ENCODE measurements at regions not wholly inside any gene's neighbourhood (a gene's known extent, or its start where the extent isn't known, plus 50 kb on each side); places are given as distances from the start of the nearest gene placed in this dataset.

DNA sequence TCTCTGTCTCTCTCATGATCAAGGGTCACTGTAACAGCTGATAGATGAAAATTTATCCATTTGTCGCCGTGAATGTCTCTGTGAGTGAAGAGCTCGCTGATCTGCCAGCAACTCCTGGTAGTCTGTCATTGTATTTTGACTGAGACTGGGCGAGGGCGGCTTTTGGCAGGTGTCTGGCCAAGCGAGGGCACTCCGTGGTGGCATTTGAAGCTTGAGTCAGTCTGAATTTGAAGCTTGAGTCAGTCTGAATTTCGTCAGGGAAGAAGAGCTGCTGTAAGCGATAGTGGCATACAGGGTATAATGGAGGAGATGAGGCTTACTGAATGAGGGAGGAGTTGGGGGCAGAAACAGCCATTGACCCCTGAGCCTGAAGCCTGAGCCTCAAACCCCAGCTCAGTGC is 56.8 kb upstream of the FAM181A start:
- H3K4me3 Mint-ChIP-seq, result no peak overlapping the region
- H3K36me3 Mint-ChIP-seq, result no peaks in the 10 kb centered on the region
- H3K27me3 Mint-ChIP-seq, result peaks cover 20% of the 10 kb centered on the region
- ChIA-PET POLR2A (no interaction called here), CTCF (no interaction called here)
- intact Hi-C loops (cut with micrococcal nuclease), result no loop called here
- no peak overlapping the region for H3K27ac Mint-ChIP-seq
- no peak for DNase-seq
- H3K4me1 Mint-ChIP-seq (ENCODE audit: low read depth), result no peaks in the 10 kb centered on the region
- peaks cover 6% of the 10 kb centered on the region for H3K9me3 Mint-ChIP-seq

- H3K9me3 Mint-ChIP-seq, result peaks cover 6% of the 10 kb centered on the region
- H3K27me3 Mint-ChIP-seq, result peaks cover 20% of the 10 kb centered on the region
- H3K4me3 Mint-ChIP-seq, result no peak overlapping the region
- DNase-seq, result no peak
- no peak overlapping the region for H3K27ac Mint-ChIP-seq
- POLR2A ChIA-PET, result no interaction called here
- no peaks in the 10 kb centered on the region for H3K4me1 Mint-ChIP-seq (ENCODE audit: low read depth)
- intact Hi-C loops (cut with micrococcal nuclease), result no loop called here
- H3K36me3 Mint-ChIP-seq, result no peaks in the 10 kb centered on the region
- CTCF ChIA-PET, result no interaction called here
Observed at GRCh38 chr14:93869427-93869826, 57.7 kb upstream of the FAM181A start.

GRCh38 chr14:93868165-93868564 is 59.0 kb upstream of the FAM181A start:
- Mint-ChIP-seq H3K27ac (no peak overlapping the region), H3K27me3 (peaks cover 16% of the 10 kb centered on the region), H3K9me3 (no peaks in the 10 kb centered on the region), H3K4me3 (no peak overlapping the region), H3K4me1 (ENCODE audit: low read depth) (no peaks in the 10 kb centered on the region), H3K36me3 (no peaks in the 10 kb centered on the region)
- ChIA-PET CTCF (interaction anchor here (0.9 kb wide), 1 partner anchor 129 kb away, joined by 4 read pairs; no protein-coding TSS in a partner anchor), POLR2A (no interaction called here)
- intact Hi-C loops (cut with micrococcal nuclease), result no loop called here
- no peak for DNase-seq

DNA sequence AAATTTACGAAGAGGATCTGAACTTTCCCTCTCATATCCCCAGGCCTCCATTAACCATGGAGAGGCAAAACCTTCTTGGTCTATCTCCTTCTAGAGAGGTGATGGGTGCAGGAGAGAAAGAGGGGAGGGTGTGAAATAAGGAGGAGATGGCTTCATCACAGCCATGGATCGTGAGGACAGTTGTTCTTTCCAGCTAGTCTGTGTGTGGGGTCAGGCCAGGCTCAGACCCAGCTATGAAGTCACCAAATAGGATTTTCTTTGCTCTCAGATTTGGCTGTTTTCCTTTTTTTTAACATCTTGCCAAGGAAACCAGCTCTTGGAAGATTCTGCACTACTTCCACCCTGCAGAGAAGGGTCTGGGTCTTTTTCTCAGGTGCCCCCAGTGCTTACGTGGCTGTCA is 64.9 kb upstream of the FAM181A start:
- DNase-seq, result no peak
- no peaks in the 10 kb centered on the region for H3K4me1 Mint-ChIP-seq (ENCODE audit: low read depth)
- no peaks in the 10 kb centered on the region for H3K9me3 Mint-ChIP-seq
- intact Hi-C loops (cut with micrococcal nuclease), result no loop called here
- H3K27ac Mint-ChIP-seq, result no peak overlapping the region
- H3K36me3 Mint-ChIP-seq, result no peaks in the 10 kb centered on the region
- ChIA-PET POLR2A (no interaction called here), CTCF (no interaction called here)
- peaks cover 10% of the 10 kb centered on the region for H3K27me3 Mint-ChIP-seq
- no peak overlapping the region for H3K4me3 Mint-ChIP-seq

DNA sequence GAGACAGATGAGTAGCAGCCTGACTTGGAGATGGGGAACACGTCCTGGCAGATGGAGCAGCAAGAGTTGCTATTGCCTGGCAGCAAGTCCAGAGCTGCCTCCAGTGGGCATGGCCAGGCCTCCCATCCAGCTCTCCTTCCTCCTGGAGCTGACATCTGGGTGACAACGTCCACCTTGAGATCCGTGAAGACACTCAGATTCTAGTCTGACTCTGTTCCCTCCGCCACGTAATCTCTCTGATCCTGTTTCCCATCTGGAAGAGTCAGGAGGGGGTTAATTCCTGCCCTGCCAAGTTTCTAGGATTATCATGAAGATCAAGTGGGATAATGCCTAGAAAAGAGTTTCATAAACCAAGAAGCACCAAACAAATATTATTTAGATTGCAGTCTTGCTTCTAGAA is 65.3 kb upstream of the FAM181A start:
- Mint-ChIP-seq H3K27ac (no peak overlapping the region), H3K36me3 (no peaks in the 10 kb centered on the region), H3K27me3 (peaks cover 10% of the 10 kb centered on the region), H3K9me3 (no peaks in the 10 kb centered on the region), H3K4me1 (ENCODE audit: low read depth) (no peaks in the 10 kb centered on the region), H3K4me3 (no peak overlapping the region)
- intact Hi-C loops (cut with micrococcal nuclease), result no loop called here
- POLR2A ChIA-PET, result no interaction called here
- CTCF ChIA-PET, result no interaction called here
- no peak for DNase-seq

- intact Hi-C loops (cut with micrococcal nuclease), result no loop called here
- Mint-ChIP-seq H3K36me3 (no peaks in the 10 kb centered on the region), H3K4me3 (no peak overlapping the region), H3K27me3 (peaks cover 7% of the 10 kb centered on the region), H3K4me1 (ENCODE audit: low read depth) (no peaks in the 10 kb centered on the region), H3K27ac (no peak overlapping the region), H3K9me3 (no peaks in the 10 kb centered on the region)
- ChIA-PET CTCF (no interaction called here), POLR2A (no interaction called here)
- DNase-seq, result no peak
Observed at GRCh38 chr14:93859957-93860356, 67.2 kb upstream of the FAM181A start.

- ChIA-PET CTCF (no interaction called here), POLR2A (no interaction called here)
- Mint-ChIP-seq H3K27ac (no peak overlapping the region), H3K36me3 (no peaks in the 10 kb centered on the region), H3K4me3 (no peak overlapping the region), H3K27me3 (peaks cover 7% of the 10 kb centered on the region), H3K4me1 (ENCODE audit: low read depth) (no peaks in the 10 kb centered on the region), H3K9me3 (no peaks in the 10 kb centered on the region)
- no peak for DNase-seq
- intact Hi-C loops (cut with micrococcal nuclease), result no loop called here
Observed at GRCh38 chr14:93858896-93859295, 68.2 kb upstream of the FAM181A start.

GRCh38 chr14:93857500-93858283 is 69.4 kb upstream of the PRIMA1 start:
- DNase-seq, result no peak
- intact Hi-C loops (cut with micrococcal nuclease), result no loop called here
- CTCF ChIA-PET, result interaction anchor here (0.6 kb wide), 1 partner anchor 570 kb away, joined by 3 read pairs; no protein-coding TSS in a partner anchor
- no peak overlapping the region for H3K4me3 Mint-ChIP-seq
- H3K9me3 Mint-ChIP-seq, result no peaks in the 10 kb centered on the region
- H3K27me3 Mint-ChIP-seq, result peaks cover 7% of the 10 kb centered on the region
- POLR2A ChIA-PET, result no interaction called here
- H3K36me3 Mint-ChIP-seq, result no peaks in the 10 kb centered on the region
- H3K4me1 Mint-ChIP-seq (ENCODE audit: low read depth), result no peaks in the 10 kb centered on the region
- H3K27ac Mint-ChIP-seq, result no peak overlapping the region

GRCh38 chr14:93857081-93857480 is 68.8 kb upstream of the PRIMA1 start:
- Mint-ChIP-seq H3K36me3 (no peaks in the 10 kb centered on the region), H3K27me3 (peaks cover 12% of the 10 kb centered on the region), H3K27ac (no peak overlapping the region), H3K4me3 (no peak overlapping the region), H3K9me3 (no peaks in the 10 kb centered on the region), H3K4me1 (ENCODE audit: low read depth) (no peaks in the 10 kb centered on the region)
- intact Hi-C loops (cut with micrococcal nuclease), result no loop called here
- no peak for DNase-seq
- POLR2A ChIA-PET, result no interaction called here
- CTCF ChIA-PET, result interaction anchor here (0.6 kb wide), 1 partner anchor 569 kb away, joined by 3 read pairs; no protein-coding TSS in a partner anchor

DNA sequence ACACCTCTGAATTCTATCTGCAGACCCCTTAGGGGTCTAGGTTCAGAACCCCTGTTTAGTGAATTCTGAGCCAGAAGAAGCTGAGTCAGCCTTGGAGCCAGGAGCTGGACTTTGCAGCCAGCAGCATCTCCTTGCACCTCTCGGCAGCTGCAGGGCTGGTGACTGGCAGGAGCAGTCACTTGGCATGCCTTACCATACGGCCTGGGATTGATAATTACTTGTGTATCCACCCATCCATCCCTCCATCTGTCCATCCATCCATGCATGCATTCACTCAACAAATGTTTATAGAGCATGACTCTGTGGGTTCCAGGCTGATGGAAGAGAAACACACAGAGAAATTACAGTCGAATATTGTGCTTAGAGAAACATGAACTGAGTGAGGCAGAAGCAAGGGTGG is 67.5 kb upstream of the PRIMA1 start:
- no peaks in the 10 kb centered on the region for H3K9me3 Mint-ChIP-seq
- H3K27me3 Mint-ChIP-seq, result peaks cover 13% of the 10 kb centered on the region
- CTCF ChIA-PET, result no interaction called here

GRCh38 chr14:93847473-93847872 is 59.2 kb upstream of the PRIMA1 start:
- no peak for DNase-seq
- Mint-ChIP-seq H3K9me3 (no peaks in the 10 kb centered on the region), H3K27me3 (peaks cover 11% of the 10 kb centered on the region), H3K4me1 (ENCODE audit: low read depth) (no peaks in the 10 kb centered on the region), H3K4me3 (no peak overlapping the region), H3K36me3 (no peaks in the 10 kb centered on the region), H3K27ac (no peak overlapping the region)
- CTCF ChIA-PET, result interaction anchor here (0.6 kb wide), 1 partner anchor 311 kb away, joined by 3 read pairs; no protein-coding TSS in a partner anchor
- POLR2A ChIA-PET, result no interaction called here
- intact Hi-C loops (cut with micrococcal nuclease), result no loop called here

More for the DNA sequence above, 67.5 kb upstream of the PRIMA1 start:
- DNase-seq, result no peak
- POLR2A ChIA-PET, result no interaction called here
- H3K4me1 Mint-ChIP-seq (ENCODE audit: low read depth), result no peaks in the 10 kb centered on the region
- H3K27ac Mint-ChIP-seq, result no peak overlapping the region
- no peak overlapping the region for H3K4me3 Mint-ChIP-seq
- H3K36me3 Mint-ChIP-seq, result no peaks in the 10 kb centered on the region
- intact Hi-C loops (cut with micrococcal nuclease), result no loop called here

- no peak overlapping the region for H3K4me3 Mint-ChIP-seq
- peaks cover 6% of the 10 kb centered on the region for H3K9me3 Mint-ChIP-seq
- peaks cover 5% of the 10 kb centered on the region for H3K4me1 Mint-ChIP-seq (ENCODE audit: low read depth)
- no peak overlapping the region for H3K27ac Mint-ChIP-seq
- ChIA-PET CTCF (no interaction called here), POLR2A (no interaction called here)
- H3K36me3 Mint-ChIP-seq, result no peaks in the 10 kb centered on the region
- DNase-seq, result no peak
- intact Hi-C loops (cut with micrococcal nuclease), result loop anchor here (1.0 kb wide), 1 partner anchor 29 kb away; no protein-coding TSS in a partner anchor
- peaks cover 9% of the 10 kb centered on the region for H3K27me3 Mint-ChIP-seq
Observed at GRCh38 chr14:93838238-93838637, 50.0 kb upstream of the PRIMA1 start.
